ENCODE measurements at regions not wholly inside any gene's neighbourhood (a gene's known extent, or its start where the extent isn't known, plus 50 kb on each side); places are given as distances from the start of the nearest gene placed in this dataset.
"Not testable (repeated sequence)": the region's sequence is repeated elsewhere in the genome, so short reads cannot be mapped to it uniquely, and the experiment has no call there.

- not testable (repeated sequence) for DNase-seq
Observed at GRCh38 chr3:59494969-59495368, 445.1 kb upstream of the CFAP20DC start.

GRCh38 chr3:59486520-59486919 lies 436.7 kb upstream of the CFAP20DC start:
- DNase-seq: no peak

GRCh38 chr3:59483191-59483590 lies 433.4 kb upstream of the CFAP20DC start:
- DNase-seq: no peak

GRCh38 chr3:59482684-59483083 lies 432.9 kb upstream of the CFAP20DC start:
- DNase-seq: peak in 1 of 2 donors; percentile 5

GRCh38 chr3:59481776-59482400 lies 432.1 kb upstream of the CFAP20DC start:
- peak; percentile 40 to 46 for DNase-seq

- DNase-seq: peak; percentile 59 to 65
Observed at GRCh38 chr3:59480486-59480995, 430.7 kb upstream of the CFAP20DC start.

GRCh38 chr3:59473636-59474035 lies 423.8 kb upstream of the CFAP20DC start:
- no peak for DNase-seq

- DNase-seq: no peak
Observed at GRCh38 chr3:59472541-59472940, 422.7 kb upstream of the CFAP20DC start.

- no peak for DNase-seq
Observed at GRCh38 chr3:59469948-59470723, 420.3 kb upstream of the CFAP20DC start.

- DNase-seq: no peak
Observed at GRCh38 chr3:59467476-59467875, 417.7 kb upstream of the CFAP20DC start.

GRCh38 chr3:59464187-59464586 lies 414.4 kb upstream of the CFAP20DC start:
- DNase-seq: no peak

GRCh38 chr3:59463253-59463652 lies 413.4 kb upstream of the CFAP20DC start:
- no peak for DNase-seq

- DNase-seq: no peak
Observed at GRCh38 chr3:59460068-59460467, 410.2 kb upstream of the CFAP20DC start.

- no peak for DNase-seq
Observed at GRCh38 chr3:59456852-59457485, 407.1 kb upstream of the CFAP20DC start.

GRCh38 chr3:59451800-59452746 lies 402.2 kb upstream of the CFAP20DC start:
- no peak for DNase-seq

- DNase-seq: no peak
Observed at GRCh38 chr3:59450946-59451763, 401.3 kb upstream of the CFAP20DC start.

GRCh38 chr3:59450437-59450836 lies 400.6 kb upstream of the CFAP20DC start:
- DNase-seq: no peak

- no peak for DNase-seq
Observed at GRCh38 chr3:59446775-59447465, 397.1 kb upstream of the CFAP20DC start.

- no peak for DNase-seq
Observed at GRCh38 chr3:59444676-59445075, 394.9 kb upstream of the CFAP20DC start.

GRCh38 chr3:59444294-59444671 lies 394.5 kb upstream of the CFAP20DC start:
- no peak for DNase-seq
